Esophagus (tissue), 2 donors: ENCODE measurements at regions not wholly inside any gene's neighbourhood (a gene's known extent, or its start where the extent isn't known, plus 50 kb on each side); places are given as distances from the start of the nearest gene placed in this dataset.

ENCODE experiments used
- H3K27ac ChIP-seq, 2 donors: one replicate each; pipeline ENCODE4 v1.5.1; 2013; ENCODE audit warnings: low read depth in 2 of 2, mild to moderate bottlenecking in 2 of 2, inconsistent platforms in 1 of 2, low read length in 1 of 2, moderate library complexity in 1 of 2
- H3K27me3 ChIP-seq, 2 donors: one replicate each; pipeline ENCODE4 v1.6.1; 2013; ENCODE audit warnings: low read length in 2 of 2, control low read depth in 1 of 2, mild to moderate bottlenecking in 1 of 2; ENCODE audit not compliant: insufficient read depth in 2 of 2, control insufficient read depth in 1 of 2
- H3K36me3 ChIP-seq, 2 donors: one replicate each; pipeline ENCODE4 v1.6.1; 2013; ENCODE audit warnings: low read length in 1 of 2; ENCODE audit not compliant: control insufficient read depth in 2 of 2, insufficient read depth in 2 of 2
- H3K4me1 ChIP-seq, 2 donors: one replicate each; pipeline ENCODE4 v1.6.1; 2013; ENCODE audit warnings: low read length in 1 of 2; ENCODE audit not compliant: control insufficient read depth in 2 of 2, insufficient read depth in 2 of 2
- H3K4me3 ChIP-seq, 2 donors: one replicate each; pipeline ENCODE4 v1.5.1; 2013; ENCODE audit warnings: low read length in 2 of 2, mild to moderate bottlenecking in 2 of 2, low read depth in 1 of 2, moderate library complexity in 1 of 2
- H3K9me3 ChIP-seq, 2 donors: one replicate each; pipeline ENCODE4 v1.6.1; 2013; ENCODE audit warnings: mild to moderate bottlenecking in 2 of 2, low read depth in 1 of 2, low read length in 1 of 2, moderate library complexity in 1 of 2; ENCODE audit not compliant: control insufficient read depth in 2 of 2, insufficient read depth in 1 of 2
- whole genome bisulfite sequencing, 2 donors: extraction: QIAGEN DNeasy Blood & Tissue Kit; methylation state at CpG; one replicate each; pipeline ENCODE4 v1.1.7; 2013; 5-methylcytosine and 5-hydroxymethylcytosine counted together
- donor health status: healthy with polysubstance abuse.
- donor health status: Bipolar disorder and iron deficiency.

DNA sequence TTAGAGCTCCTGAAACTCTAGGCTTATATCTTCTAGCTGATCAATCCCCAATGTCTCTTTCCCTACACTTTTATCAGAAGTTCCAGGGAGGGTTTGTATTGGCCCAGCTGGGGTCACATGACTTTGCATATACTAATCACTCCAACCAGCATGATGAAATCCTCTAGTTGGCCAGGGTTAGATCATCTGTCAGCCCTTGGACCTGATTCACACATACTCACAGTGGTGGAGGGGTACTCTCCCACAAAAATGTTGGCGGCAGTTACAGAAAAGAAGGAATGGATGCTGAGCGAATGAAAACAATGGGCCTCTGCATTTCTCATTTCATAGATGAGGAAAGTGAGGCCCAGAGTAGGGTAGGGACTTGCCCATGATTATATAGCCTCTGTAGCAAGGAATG lies 151.1 kb downstream of the PJA1 start:
- Histone ChIP-seq H3K9me3 (no peaks in the 10 kb centered on the region), H3K36me3 (no peaks in the 10 kb centered on the region), H3K4me1 (peaks cover 0 to 8% of the 10 kb centered on the region in 2 donors), H3K27me3 (peaks cover 0 to 6% of the 10 kb centered on the region in 2 donors), H3K4me3 (no peak overlapping the region), H3K27ac (no peak overlapping the region)
- WGBS, 2 donors, result 91 to 93% methylated on average over 2 of the region's 2 CpGs

DNA sequence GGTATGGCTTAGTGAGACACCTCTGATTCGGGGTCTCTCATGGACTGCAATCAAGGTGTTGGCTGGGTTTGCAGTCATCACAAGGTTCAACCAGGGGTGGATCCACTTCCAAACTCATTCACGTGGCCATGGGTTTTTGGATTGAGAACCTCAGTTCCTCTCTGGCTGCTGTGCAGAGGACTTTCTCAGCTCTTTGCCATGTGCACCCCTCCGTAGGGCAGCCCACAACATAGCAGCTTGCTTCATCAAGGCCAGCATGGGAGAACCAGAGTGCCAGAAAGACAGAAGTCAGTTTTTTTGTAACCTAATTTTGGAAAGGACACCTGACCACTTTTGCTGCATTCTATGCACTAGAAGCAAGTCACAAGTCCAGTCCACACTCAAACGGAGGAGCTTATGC lies 154.9 kb downstream of the PJA1 start:
- Histone ChIP-seq H3K9me3 (no peaks in the 10 kb centered on the region), H3K27ac (no peak overlapping the region), H3K4me1 (peaks cover 0 to 4% of the 10 kb centered on the region in 2 donors), H3K4me3 (no peak overlapping the region), H3K36me3 (no peaks in the 10 kb centered on the region), H3K27me3 (peaks cover 0 to 5% of the 10 kb centered on the region in 2 donors)
- 71 to 85% methylated on average over 4 of the region's 4 CpGs for WGBS, 2 donors

DNA sequence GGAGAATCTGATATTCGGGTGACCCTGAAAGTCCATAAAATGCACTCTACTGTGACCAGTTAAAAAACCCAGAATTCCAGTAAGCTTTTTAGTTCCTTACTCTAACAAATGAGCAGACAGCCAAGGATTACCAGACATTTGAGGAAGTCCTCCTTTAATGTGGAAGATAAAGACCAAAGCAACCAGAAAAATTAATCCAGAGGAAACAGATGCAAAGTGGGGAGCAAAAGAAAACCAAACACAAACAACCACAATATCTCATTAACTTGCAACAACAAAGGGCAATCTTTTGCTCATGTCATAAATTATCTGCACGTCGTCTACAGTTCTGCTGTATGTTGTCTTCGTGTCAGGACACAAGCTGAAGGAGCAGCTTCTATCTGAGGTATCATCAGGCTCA lies 164.4 kb downstream of the PJA1 start:
- Histone ChIP-seq H3K4me3 (no peak overlapping the region), H3K4me1 (no peaks in the 10 kb centered on the region), H3K9me3 (no peaks in the 10 kb centered on the region), H3K27ac (no peak overlapping the region), H3K36me3 (no peaks in the 10 kb centered on the region), H3K27me3 (peaks cover 0 to 3% of the 10 kb centered on the region in 2 donors)
- WGBS, 2 donors, result 67 to 78% methylated on average over 4 of the region's 4 CpGs

DNA sequence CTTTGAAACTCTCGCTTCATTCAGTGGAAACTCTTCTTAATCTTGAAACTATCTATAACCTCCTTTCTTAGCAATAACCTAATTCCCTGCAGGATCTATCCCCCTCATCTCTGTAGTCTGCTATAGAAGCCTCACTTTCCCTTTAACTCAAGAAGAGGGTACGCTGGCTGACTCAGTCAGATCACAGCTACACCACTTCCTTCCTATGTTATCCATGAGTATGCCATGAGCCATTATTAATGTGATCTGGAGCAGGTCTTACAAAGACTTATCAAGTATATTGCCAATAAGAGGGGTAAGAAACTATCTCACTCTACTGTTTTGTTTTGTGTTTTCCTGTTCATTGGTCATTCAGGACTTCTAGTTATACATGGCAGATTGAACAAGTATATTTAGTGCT lies 165.3 kb downstream of the PJA1 start:
- Histone ChIP-seq H3K27me3 (peaks cover 0 to 2% of the 10 kb centered on the region in 2 donors), H3K9me3 (no peaks in the 10 kb centered on the region), H3K4me1 (peaks cover 0 to 2% of the 10 kb centered on the region in 2 donors), H3K27ac (peak overlapping the region; percentile 24 to 42), H3K36me3 (no peaks in the 10 kb centered on the region), H3K4me3 (no peak overlapping the region)
- 68 to 81% methylated on average over 2 of the region's 2 CpGs for WGBS, 2 donors

DNA sequence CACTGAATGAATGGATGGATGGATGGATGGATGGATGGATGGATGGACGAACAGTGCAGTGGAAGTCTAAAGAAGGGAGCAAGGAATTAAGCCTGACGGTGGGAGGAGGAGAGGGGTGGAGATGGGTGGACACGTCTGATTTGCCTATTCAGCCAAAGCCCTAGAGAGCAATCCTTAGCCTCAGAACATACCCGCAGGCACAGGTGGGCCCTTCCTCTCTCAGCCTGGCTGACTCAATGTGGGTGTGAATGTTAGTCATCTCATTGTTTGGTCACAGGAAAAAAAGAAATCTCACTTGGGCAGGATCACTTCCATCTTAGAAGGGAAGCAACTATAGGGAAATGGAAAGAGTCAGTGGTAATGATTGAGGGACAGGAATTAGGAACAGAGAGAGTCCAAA lies 165.9 kb downstream of the PJA1 start:
- H3K36me3 ChIP-seq, result no peaks in the 10 kb centered on the region
- no peaks in the 10 kb centered on the region for H3K9me3 ChIP-seq
- 31 to 47% methylated on average over 4 of the region's 4 CpGs for WGBS, 2 donors
- H3K27ac ChIP-seq, result peak overlapping the region; percentile 42 to 77
- peaks cover 0 to 2% of the 10 kb centered on the region in 2 donors for H3K27me3 ChIP-seq
- H3K4me3 ChIP-seq, result no peak overlapping the region
- peaks cover 0 to 2% of the 10 kb centered on the region in 2 donors for H3K4me1 ChIP-seq

DNA sequence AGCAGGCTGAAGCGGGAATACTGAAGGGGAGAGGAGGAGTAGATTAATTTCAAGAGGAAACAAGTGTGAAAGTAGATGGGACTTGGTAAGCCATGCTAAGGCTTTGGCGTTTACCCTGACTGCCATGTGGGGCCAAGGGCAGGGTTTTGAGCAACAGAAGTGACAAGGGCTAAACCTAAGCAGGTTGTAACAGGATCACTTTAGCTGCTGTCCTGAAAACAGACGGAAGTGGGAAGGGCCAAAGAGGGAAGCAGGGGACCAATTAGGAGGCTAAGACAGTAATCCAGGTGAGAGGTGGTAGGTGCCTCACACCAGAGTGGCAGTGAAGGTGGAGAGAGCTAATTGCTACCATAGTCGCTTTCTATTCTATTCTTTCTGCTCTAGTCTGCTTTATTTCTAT lies 166.5 kb downstream of the PJA1 start:
- Histone ChIP-seq H3K27me3 (peaks cover 0 to 2% of the 10 kb centered on the region in 2 donors), H3K4me3 (no peak overlapping the region), H3K27ac (peak overlapping the region; percentile 17 to 77), H3K9me3 (no peaks in the 10 kb centered on the region), H3K4me1 (peaks cover 0 to 2% of the 10 kb centered on the region in 2 donors), H3K36me3 (no peaks in the 10 kb centered on the region)
- WGBS, 2 donors, result 50 to 51% methylated on average over 4 of the region's 4 CpGs

DNA sequence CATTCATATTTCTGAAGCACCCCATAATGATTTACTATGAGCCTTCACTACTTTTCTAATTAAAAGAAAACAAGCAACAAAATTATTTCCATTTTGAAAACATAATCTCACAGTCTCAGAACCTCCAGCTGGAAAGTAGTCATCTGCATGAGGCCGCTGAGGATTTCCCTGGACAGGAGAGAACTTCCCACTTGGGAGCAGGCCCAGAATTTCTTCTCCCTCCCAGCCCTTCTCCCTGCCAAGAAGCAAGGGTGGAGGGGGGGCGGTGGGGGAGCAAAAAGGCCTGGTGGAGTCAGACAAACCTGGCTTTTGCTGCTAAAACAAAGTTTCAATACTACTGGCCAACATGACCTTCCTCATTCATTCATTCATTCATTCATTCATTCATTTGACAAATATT lies 167.3 kb downstream of the PJA1 start:
- Histone ChIP-seq H3K4me3 (no peak overlapping the region), H3K27ac (no peak overlapping the region), H3K36me3 (no peaks in the 10 kb centered on the region), H3K27me3 (no peaks in the 10 kb centered on the region), H3K9me3 (no peaks in the 10 kb centered on the region), H3K4me1 (peaks cover 0 to 2% of the 10 kb centered on the region in 2 donors)
- 22% methylated on average over 2 of the region's 2 CpGs for WGBS, 2 donors

DNA sequence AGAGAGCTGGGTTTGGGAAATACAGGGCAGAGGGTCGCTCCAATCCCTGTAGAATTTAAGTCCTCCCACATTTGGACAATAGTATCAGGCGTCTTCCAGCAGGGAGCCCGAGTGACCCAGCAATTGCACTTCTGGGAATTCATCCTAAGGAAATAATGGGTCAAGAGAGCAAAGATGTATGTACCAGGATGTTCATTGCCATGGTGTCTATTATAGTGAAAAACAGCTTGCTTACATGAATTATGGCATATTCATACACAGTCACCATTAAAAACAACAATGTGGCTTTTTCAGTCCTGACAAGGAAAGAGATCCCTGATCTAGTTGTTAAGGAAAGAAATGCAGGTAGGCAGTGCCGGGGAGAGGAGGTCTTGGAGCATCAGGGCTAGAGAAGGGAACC lies 167.7 kb downstream of the PJA1 start:
- no peaks in the 10 kb centered on the region for H3K36me3 ChIP-seq
- no peak overlapping the region for H3K4me3 ChIP-seq
- no peak overlapping the region for H3K27ac ChIP-seq
- WGBS, 2 donors, result 66 to 72% methylated on average over 4 of the region's 4 CpGs
- H3K9me3 ChIP-seq, result no peaks in the 10 kb centered on the region
- peaks cover 0 to 2% of the 10 kb centered on the region in 2 donors for H3K4me1 ChIP-seq
- H3K27me3 ChIP-seq, result no peaks in the 10 kb centered on the region

DNA sequence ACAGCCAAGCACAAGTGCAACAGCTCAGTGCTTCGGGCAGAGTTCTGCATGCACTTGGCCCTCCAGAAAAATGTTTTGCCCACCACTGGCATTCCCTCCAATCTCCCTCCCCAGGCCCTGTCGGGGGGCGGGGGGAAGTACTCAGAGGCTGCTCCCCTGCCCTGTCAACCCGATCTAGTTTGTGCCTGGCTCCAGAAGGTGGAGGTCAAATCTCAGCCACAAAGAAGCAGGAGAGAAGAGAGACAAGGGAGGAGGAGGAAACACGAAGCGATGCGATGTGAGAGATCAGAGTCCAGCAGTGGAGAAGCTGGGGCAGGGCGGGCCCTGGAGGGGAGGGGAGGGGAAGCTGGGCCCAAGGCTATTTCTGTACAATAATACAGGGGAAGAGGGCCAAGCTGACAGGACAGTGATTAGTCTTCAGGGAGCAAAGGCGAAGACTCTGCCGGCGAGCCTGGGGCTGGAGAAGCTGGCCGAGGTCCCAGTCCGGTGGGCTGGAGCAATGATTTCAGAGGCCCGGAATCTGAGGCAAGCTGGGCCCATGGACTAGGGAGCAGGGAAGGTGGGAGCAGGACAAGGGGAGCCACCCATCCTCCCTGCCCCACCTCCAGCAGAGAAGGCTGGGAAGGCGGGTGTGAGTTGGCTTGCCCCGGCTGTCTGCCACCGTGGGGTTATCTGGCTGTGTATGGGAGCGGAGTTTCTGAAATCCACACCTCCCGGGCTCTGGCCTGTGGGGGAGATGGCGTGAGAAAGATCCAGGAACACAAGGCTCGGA lies 167.1 kb downstream of the EFNB1 start:
- Histone ChIP-seq H3K4me1 (peaks cover 0 to 2% of the 10 kb centered on the region in 2 donors), H3K27ac (peak overlapping the region in 1 of 2 donors; percentile 8), H3K9me3 (no peaks in the 10 kb centered on the region), H3K36me3 (no peaks in the 10 kb centered on the region), H3K4me3 (no peak overlapping the region), H3K27me3 (no peaks in the 10 kb centered on the region)
- WGBS, 2 donors, result 22 to 54% methylated on average over 21 of the region's 21 CpGs

DNA sequence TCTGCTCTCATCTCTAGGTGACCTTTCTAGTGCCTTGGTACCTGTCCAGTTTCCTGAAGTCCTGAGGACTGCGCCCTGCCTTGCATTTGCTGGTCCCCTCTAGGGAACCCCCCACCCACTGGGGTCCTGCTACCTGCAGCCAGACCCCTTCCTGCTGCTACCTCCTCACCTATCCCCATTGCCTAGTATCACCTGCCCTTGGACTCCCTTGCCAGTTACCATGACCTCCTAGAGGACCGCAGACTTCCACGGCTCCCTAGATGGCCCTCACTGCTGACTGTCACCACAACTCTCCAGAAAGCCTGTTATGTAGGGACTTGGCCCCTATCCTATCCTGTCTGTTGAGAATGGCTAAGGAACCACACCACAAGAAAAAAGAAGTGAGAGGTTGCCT lies 166.6 kb downstream of the EFNB1 start:
- H3K9me3 ChIP-seq, result no peaks in the 10 kb centered on the region
- H3K4me1 ChIP-seq, result peaks cover 0 to 2% of the 10 kb centered on the region in 2 donors
- no peaks in the 10 kb centered on the region for H3K27me3 ChIP-seq
- 72 to 78% methylated on average over 3 of the region's 3 CpGs for WGBS, 2 donors
- no peak overlapping the region for H3K4me3 ChIP-seq
- no peaks in the 10 kb centered on the region for H3K36me3 ChIP-seq
- no peak overlapping the region for H3K27ac ChIP-seq
